ENCODE measurements at regions not wholly inside any gene's neighbourhood (a gene's known extent, or its start where the extent isn't known, plus 50 kb on each side); places are given as distances from the start of the nearest gene placed in this dataset.
"Not testable (repeated sequence)": the region's sequence is repeated elsewhere in the genome, so short reads cannot be mapped to it uniquely, and the experiment has no call there.

DNA sequence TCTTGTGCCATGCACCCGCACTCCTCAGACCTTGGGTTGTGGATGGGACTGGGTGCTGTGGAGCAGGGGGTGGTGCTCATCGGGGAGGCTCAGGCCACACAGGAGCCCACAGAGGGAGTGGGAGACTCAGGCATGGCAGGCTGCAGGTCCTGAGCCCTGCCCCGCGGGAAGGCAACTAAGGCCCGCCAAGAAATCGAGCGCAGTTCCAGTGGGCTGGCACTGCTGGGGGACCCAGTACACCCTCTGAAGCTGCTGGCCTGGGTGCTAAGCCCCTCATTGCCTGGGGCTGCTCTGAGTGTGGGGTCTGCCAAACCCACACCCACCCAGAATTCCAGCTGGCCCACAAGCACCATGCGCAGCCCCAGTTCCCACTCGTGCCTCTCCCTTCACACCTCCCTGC, 450.5 kb upstream of the FGF16 start:
- no peak for DNase-seq (ENCODE audit: low read depth)

GRCh38 chrX:77003530-77003929, 443.7 kb upstream of the FGF16 start:
- DNase-seq (ENCODE audit: low read depth) = no peak

DNA sequence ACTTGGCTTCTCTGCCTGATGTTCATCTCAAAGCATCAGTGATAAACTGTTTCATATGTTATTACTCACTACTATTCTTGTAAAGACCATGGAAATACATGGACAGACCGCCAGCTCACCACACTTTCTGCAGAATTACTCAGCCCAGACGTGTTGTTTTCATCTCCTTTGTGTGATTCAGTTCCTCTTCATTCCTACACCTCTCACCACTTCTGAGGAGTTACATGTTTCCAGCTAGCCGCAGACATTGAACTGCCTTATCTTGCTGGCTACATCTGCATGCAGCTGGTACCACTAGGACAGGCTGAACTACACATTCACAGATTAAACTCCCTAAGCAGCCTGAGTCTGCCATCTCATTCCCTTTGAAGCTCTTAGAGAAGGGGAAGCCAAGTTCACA, 443.2 kb upstream of the FGF16 start:
- DNase-seq (ENCODE audit: low read depth) = no peak

- no peak for DNase-seq (ENCODE audit: low read depth)
Observed at GRCh38 chrX:77009691-77010090, 437.5 kb upstream of the FGF16 start.

DNA sequence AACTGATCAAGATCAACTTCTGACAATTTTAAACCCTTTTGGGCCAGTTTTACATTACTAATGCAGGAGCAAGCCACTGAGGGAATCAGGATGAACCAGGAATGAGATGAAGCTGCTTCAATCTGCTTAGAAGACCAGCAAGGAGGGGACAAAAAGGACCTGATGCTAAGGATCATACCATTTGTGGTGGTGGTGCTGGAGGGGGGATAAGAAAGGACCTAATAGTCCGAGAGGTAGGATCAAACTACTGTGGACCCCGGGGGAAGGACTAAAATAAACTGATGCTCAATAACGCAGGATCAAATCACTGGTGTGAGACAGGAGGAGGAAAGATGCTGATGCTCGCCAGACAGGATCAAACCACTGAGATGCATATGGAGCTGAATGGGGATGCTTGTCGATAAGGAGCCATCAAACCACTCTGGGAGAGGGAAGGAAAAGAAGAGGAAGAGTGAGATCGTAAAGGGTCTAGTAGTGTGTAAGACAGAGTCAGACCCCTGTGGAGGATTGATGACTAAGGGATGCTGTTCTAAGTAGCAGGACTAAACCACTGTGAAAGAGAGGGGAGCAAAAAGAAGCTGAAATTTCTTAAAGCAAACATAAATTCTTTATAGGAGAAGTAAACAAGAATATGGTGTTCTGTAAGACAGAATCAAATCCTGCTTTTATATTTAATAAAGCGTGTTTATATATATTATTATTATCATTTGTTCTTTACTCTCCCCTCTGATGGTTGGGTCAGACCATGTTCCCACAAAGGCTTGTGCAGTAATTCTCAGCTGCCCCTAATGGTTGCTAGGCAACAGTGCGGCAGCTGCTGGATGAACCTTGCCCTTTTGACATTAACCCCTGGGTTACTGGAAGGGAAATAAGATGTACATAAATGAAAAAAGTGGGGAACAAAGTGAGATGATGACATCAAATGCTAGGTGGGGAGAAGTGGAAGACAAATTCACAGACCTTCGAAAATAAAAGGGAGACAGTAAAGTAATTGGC, 432.5 kb upstream of the FGF16 start:
- DNase-seq (ENCODE audit: low read depth) = peak; percentile 1

DNA sequence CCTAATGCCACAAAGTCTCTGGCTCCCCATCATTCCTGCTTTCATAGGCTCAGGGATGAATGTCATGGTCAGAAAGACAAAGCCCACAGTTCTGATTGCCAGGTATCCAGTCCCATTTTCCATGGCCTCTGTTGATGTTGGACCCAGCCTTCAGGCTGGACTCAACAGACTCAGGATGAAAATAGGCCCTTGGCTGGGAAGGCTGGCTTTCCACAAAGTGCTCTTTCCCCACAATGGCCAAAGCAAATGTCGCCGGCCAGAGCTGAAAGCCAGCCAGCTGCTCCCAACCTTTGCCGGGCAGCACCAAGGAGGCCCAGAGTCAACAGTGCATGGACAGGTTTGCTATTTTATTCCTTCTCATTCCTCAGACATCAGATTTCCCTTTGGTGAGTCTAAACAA, 430.1 kb upstream of the FGF16 start:
- no peak for DNase-seq (ENCODE audit: low read depth)

DNA sequence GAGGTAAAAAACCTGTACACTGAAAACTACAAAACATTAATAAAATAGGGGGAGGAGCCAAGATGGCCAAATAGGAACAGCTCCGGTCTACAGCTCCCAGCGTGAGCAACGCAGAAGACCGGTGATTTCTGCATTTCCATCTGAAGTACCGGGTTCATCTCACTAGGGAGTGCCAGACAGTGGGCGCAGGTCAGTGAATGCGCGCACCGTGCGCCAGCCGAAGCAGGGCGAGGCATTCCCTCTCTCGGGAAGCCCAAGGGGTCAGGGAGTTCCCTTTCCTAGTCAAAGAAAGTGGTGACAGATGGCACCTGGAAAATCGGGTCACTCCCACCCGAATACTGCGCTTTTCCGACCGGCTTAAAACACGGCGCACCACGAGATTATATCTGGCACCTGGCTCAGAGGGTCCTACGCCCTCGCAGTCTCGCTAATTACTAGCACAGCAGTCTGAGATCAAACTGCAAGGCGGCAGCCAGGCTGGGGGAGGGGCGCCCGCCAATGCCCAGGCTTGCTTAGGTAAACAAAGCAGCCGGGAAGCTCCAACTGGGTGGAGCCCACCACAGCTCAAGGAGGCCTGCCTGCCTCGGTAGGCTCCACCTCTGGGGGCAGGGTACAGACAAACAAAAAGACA, 400.9 kb upstream of the FGF16 start:
- not testable (repeated sequence) for DNase-seq (ENCODE audit: low read depth)

DNA sequence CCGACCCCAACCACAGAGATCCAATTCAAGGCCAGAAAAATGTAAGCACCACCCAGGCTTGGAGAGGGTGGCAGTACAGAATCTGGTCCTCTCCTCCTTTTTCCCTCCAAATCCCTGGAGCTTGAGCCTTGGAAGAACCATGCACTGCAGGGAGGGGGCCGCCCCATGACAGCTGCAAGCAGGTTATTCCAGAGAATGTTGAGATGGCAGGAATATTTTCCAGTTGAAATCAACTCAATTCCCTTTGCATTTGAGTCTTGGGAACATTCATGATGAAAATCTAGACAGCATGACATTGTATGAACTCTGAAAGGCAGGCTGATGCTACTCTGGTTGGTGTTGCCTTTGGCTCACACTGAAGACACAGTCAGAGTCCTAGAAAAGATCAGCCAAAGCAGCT, 386.6 kb upstream of the FGF16 start:
- no peak for DNase-seq (ENCODE audit: low read depth)

- no peak for DNase-seq (ENCODE audit: low read depth)
Observed at GRCh38 chrX:77061022-77061421, 386.2 kb upstream of the FGF16 start.

DNA sequence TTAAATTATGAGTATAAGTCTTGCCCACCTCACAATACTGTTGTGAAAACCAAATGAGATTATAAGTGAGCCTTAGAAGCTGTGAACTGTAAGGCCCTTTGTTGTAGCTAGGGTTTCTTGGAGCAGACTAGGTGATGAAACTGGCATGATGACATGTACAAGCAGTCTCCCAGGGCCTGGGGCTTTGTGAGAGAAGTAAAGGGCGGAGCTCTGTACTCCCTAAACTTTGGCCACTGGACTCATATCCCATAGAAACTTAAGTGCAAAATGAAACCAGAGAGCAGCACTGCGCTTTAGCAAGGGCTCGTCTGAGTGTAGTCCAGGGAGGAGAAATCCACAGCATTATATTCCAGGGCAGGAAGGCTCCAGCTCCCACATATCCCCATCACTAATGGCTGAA, 385.6 kb upstream of the FGF16 start:
- no peak for DNase-seq (ENCODE audit: low read depth)

DNA sequence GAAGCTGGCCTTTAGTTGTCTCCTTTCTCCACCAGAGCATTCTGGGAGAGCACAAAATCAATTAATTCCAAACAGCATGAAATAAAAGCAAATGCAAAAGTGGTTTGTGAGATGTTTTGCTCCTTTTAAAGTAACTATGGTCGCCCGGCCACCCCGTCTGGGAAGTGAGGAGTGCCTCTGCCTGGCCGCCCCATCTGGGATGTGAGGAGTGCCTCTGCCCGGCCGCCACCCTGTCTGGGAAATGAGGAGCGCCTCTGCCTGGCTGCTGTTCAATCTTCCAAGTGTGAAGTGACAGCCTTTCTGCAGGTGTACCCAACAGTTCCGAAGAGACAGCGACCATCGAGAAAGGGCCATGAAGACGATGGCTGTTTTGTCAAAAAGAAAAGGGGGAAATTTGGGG, 381.3 kb upstream of the FGF16 start:
- no peak for DNase-seq (ENCODE audit: low read depth)

DNA sequence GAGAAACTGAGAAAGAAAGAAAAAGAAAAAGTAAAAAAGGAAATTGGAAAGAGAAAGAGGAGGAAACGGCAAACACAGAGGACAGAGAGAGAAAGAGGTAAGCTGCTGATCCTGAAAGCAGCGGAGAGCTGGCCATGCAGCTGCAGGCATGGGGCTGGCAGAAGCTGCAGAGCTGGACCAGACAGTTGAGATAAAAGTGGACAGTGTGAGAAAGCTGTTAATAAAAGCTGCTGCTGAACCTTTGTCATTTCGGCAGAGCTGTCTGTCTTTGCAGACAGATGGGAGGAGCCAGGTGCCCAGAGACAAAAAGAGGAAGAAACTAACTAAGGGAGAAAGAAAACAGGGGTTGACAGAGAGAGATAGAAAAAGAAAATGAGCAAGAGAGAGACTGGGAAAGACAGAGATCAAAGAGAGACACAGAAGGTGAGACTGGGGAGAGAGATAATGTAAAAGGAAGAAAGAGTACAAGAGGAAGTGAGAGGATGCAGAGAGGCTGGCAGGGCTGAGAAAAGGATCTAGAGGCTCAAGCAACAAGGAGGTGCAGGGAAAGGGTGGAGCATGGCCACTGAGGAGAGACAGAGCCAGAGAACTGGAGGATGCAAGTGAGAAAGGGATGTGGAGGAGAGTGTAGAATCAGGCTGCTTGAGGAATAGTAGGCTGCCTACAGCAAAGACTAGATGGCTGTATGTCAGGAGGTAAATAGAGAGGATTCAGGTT, 376.8 kb upstream of the FGF16 start:
- DNase-seq (ENCODE audit: low read depth) = no peak

GRCh38 chrX:77076896-77077295, 370.3 kb upstream of the FGF16 start:
- no peak for DNase-seq (ENCODE audit: low read depth)

DNA sequence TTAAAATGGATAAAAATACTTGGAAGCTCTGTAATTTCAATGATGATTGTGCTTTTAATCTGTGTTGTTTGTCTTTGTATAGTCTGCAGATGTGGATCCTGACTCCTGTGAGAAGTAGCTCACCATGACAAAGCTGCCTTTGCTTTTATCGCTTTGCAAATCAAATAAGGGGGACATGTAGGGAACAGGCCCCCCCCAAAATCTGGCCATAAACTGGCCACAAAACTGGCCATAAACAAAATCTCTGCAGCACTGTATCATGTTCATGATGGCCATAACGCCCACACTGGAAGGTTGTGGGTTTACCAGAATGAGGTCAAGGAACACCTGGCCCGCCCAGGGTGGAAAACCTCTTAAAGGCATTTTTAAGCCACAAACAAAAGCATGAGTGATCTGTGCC, 366.0 kb upstream of the FGF16 start:
- not testable (repeated sequence) for DNase-seq (ENCODE audit: low read depth)

DNA sequence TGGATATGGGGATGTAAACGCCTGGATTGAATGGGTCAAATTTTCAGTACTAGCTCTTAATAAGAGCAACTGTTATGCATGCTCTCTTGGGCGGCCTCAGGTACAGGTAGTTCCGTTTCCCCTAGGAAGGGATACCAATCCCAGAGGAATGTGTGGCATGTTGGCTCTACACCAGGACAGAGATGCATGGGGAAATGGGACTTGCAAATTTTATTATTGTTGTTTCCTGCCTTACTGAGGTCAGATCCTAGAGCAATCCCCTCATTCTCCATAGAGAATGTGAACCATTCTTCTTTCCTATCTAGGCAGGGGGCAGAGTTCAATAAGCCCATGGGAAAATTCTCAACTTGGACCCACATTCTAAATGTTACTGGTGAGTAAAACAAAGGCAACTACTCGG, 361.8 kb upstream of the FGF16 start:
- DNase-seq (ENCODE audit: low read depth) = no peak

DNA sequence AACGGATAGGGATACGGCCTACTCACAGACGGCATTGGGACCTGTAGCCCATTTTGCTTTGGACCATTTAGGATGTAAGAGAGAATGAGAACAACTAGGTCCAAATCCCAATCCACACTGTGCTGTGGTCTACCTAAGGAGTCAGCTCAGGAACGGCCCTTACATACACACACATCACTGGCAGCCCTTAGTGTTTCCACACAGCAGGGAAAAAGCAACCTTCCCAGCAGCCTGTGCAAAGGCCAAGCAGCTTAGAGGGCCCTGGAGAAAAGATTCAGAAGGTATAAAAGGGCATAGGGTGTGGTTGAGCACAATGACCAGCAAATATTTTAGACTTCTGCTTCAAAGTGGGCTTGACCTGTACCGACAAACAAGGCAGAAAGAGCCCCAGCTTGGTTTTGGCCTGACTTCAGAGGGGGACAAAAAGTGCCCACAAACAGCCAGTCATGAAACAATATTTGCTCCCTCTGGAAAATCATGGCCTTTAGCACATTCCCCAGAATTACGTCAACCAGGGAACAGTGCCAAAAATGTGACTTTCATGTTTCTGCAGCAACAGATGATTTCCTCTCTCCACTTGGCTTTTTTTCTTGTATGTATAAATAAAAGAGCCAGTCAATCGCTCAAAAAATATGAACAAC, 359.5 kb upstream of the FGF16 start:
- no peak for DNase-seq (ENCODE audit: low read depth)

DNA sequence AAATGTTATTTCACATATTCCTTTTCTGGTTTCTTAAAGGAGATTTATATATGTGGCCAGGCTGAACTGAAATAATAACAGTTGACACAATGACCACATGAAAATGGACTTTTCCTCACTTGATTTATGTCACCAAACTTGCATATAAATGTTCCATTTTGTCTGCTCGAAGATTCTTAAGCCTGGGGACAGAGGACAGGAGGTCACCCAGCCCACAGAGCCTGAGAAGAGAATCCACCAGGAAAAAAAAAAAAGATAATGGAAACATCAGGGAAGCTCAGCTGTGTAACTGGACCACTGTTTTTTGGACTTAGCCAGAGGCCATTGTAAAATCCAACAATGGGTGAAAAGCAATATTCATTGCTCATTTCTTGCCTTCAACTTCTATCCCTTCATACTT, 359.0 kb upstream of the FGF16 start:
- DNase-seq (ENCODE audit: low read depth) = no peak

- no peak for DNase-seq (ENCODE audit: low read depth)
Observed at GRCh38 chrX:77114501-77114900, 332.7 kb upstream of the FGF16 start.

- no peak for DNase-seq (ENCODE audit: low read depth)
Observed at GRCh38 chrX:77118686-77119085, 328.5 kb upstream of the FGF16 start.

GRCh38 chrX:77119706-77120105, 327.5 kb upstream of the FGF16 start:
- no peak for DNase-seq (ENCODE audit: low read depth)

DNA sequence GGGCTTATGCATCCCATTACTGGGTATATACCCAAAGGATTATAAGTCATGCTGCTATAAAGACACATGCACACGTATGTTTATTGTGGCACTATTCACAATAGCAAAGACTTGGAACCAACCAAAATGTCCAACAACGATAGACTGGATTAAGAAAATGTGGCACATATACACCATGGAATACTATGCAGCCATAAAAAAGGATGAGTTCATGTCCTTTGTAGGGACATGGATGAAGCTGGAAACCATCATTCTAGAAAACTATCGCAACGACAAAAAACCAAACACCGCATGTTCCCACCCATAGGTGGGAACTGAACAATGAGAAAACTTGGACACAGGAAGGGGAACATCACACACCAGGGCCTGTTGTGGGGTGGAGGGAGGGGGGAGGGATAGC, 323.3 kb upstream of the FGF16 start:
- DNase-seq (ENCODE audit: low read depth) = not testable (repeated sequence)

DNA sequence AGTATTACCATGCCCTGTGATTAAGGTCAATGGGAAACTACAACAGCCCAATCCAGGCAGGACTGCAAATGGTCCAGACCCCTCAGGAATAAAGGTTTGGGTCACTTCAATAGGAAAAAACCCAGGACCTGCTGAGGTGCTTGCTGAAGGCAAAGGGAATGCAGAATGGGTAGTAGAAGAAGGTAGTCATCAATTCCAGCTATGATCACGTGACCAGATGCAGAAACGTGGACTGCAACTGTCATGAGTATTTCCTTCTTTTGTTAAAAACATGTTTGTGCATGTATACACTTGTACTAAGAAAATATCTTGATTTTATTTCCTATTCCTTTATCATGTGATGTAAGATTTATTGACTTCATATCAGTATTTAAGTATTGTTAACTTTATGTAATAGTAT, 319.6 kb upstream of the FGF16 start:
- not testable (repeated sequence) for DNase-seq (ENCODE audit: low read depth)

Data from myocyte (in vitro differentiated cells).